Stomach (tissue), 8 donors: ENCODE measurements at regions not wholly inside any gene's neighbourhood (a gene's known extent, or its start where the extent isn't known, plus 50 kb on each side); places are given as distances from the start of the nearest gene placed in this dataset.

Experiments used
- DNase-seq, 2 donors: peaks; one replicate each; pipeline versions ENCODE4 v3.0.0 to v3.0.0-alpha.2; 2013 to 2019
- H3K27ac ChIP-seq, 5 donors: fragments of 200-600 bp in 4 of 5; sonication (generic) in 4 of 5; one replicate each; pipeline ENCODE4 v1.5.1; 2013 to 2019; ENCODE audit warnings: mild to moderate bottlenecking in 1 of 5, moderate library complexity in 1 of 5
- H3K27me3 ChIP-seq, 3 donors: fragments of 200-600 bp; sonication (generic); one replicate each; pipeline ENCODE4 v1.5.1; 2017 to 2019; ENCODE audit warnings: mixed run types in 1 of 3
- H3K36me3 ChIP-seq, 4 donors: fragments of 200-600 bp; sonication (generic); 1 replicate in 3 of 4; 2 replicates in 1 of 4; pipeline ENCODE4 v1.5.1; 2016 to 2019
- H3K4me1 ChIP-seq, 4 donors: fragments of 200-600 bp; sonication (generic); one replicate each; pipeline ENCODE4 v1.5.1; 2016 to 2019
- H3K4me3 ChIP-seq, 4 donors: fragments of 200-600 bp; sonication (generic) in 3 of 4; one replicate each; pipeline ENCODE4 v1.5.1; 2016 to 2019; ENCODE audit warnings: mild to moderate bottlenecking in 1 of 4
- H3K9me3 ChIP-seq, 4 donors: fragments of 200-600 bp; sonication (generic); one replicate each; pipeline ENCODE4 v1.5.1; 2016 to 2019
- CTCF ChIP-seq, 7 experiments: fragments of 450-650 bp in 4 of 7; fragments of 200-600 bp in 3 of 7; sonication (generic) in 3 of 7; IDR thresholded peaks; one replicate each; pipeline ENCODE4 v1.5.1; 2016 to 2019; ENCODE audit warnings: antibody characterized with exemption in 7 of 7, control low read depth in 2 of 7, mild to moderate bottlenecking in 1 of 7
- EP300 ChIP-seq: sonication (generic); formaldehyde crosslinking; IDR thresholded peaks from one replicate; pipeline ENCODE4 v1.6.1; 2017; ENCODE audit warnings: antibody characterized with exemption
- POLR2A ChIP-seq, 4 donors: fragments of 450-650 bp; IDR thresholded peaks; one replicate each; pipeline ENCODE4 v1.6.1; 2016; ENCODE audit warnings: antibody characterized with exemption in 4 of 4, control low read depth in 2 of 4, mild to moderate bottlenecking in 1 of 4, moderate library complexity in 1 of 4
- POLR2AphosphoS5 ChIP-seq, 3 donors: sonication (generic); formaldehyde crosslinking; IDR thresholded peaks; one replicate each; pipeline ENCODE4 v1.6.1; 2016; ENCODE audit warnings: antibody characterized with exemption in 3 of 3
- WGBS, 5 donors: extraction: QIAGEN DNeasy Blood & Tissue Kit in 3 of 5; methylation state at CpG; one replicate each; pipeline versions ENCODE4 v1.1.5 to v1.1.7; 2013 to 2018; 5-methylcytosine and 5-hydroxymethylcytosine counted together
- intact Hi-C: fragments of 100-400 bp; cut with DNase I; formaldehyde crosslinking; loops from one replicate; pipeline ENCODE4 v1.15.1; 2023; ENCODE audit warnings: low total_unique reads
- donor health status: healthy with polysubstance abuse.
- donor health status: Bipolar disorder and iron deficiency.
- donor health status: healthy.

- Histone ChIP-seq H3K36me3 (no peaks in the 10 kb centered on the region), H3K9me3 (peaks cover 0 to 13% (median 2%) of the 10 kb centered on the region in 4 donors), H3K27ac (no peak overlapping the region), H3K4me1 (peaks cover 6 to 16% (median 14%) of the 10 kb centered on the region in 4 donors), H3K4me3 (no peak overlapping the region), H3K27me3 (peaks cover 0 to 19% (median 0%) of the 10 kb centered on the region in 3 donors)
- no peak for TF ChIP-seq CTCF (IDR thresholded peaks at IDR 0.05)
- TF ChIP-seq POLR2AphosphoS5 (IDR thresholded peaks at IDR 0.05): no peak
- no peak for TF ChIP-seq POLR2A (IDR thresholded peaks at IDR 0.05)
- TF ChIP-seq EP300: no peak
- DNase-seq: no peak
- intact Hi-C loops: no loop called here
- WGBS, 5 donors: 78 to 92% (median 88%) methylated on average over 8 of the region's 8 CpGs
These were observed 481.0 kb downstream of the BCOR start for GRCh38 chrX:39616731-39617130.

GRCh38 chrX:39618178-39618577, 479.6 kb downstream of the BCOR start:
- WGBS, 5 donors: 89 to 100% (median 97%) methylated on average over 1 of the region's 1 CpG
- TF ChIP-seq EP300: no peak
- no peak for TF ChIP-seq POLR2A (IDR thresholded peaks at IDR 0.05)
- TF ChIP-seq POLR2AphosphoS5 (IDR thresholded peaks at IDR 0.05): no peak
- TF ChIP-seq CTCF (IDR thresholded peaks at IDR 0.05): no peak

GRCh38 chrX:39619182-39620009, 478.4 kb downstream of the BCOR start:
- peak; percentile 39 to 64 for DNase-seq
- peak in 1 of 3 donors; percentile 29 for TF ChIP-seq POLR2AphosphoS5 (IDR thresholded peaks at IDR 0.05)
- TF ChIP-seq CTCF (IDR thresholded peaks at IDR 0.05): no peak
- no peaks in the 10 kb centered on the region for H3K36me3 ChIP-seq
- no peak overlapping the region for H3K4me3 ChIP-seq
- intact Hi-C loops: no loop called here
- H3K27me3 ChIP-seq: peaks cover 0 to 7% (median 0%) of the 10 kb centered on the region in 3 donors
- H3K27ac ChIP-seq: no peak overlapping the region
- WGBS, 5 donors: 33 to 56% (median 41%) methylated on average over 7 of the region's 7 CpGs
- H3K4me1 ChIP-seq: peaks cover 0 to 6% (median 1%) of the 10 kb centered on the region in 4 donors
- H3K9me3 ChIP-seq: peaks cover 0 to 28% (median 10%) of the 10 kb centered on the region in 4 donors

More at GRCh38 chrX:39618178-39618577, 479.6 kb downstream of the BCOR start:
- H3K27me3 ChIP-seq: peaks cover 0 to 19% (median 0%) of the 10 kb centered on the region in 3 donors
- peaks cover 0 to 17% (median 7%) of the 10 kb centered on the region in 4 donors for H3K9me3 ChIP-seq
- no peaks in the 10 kb centered on the region for H3K36me3 ChIP-seq
- intact Hi-C loops: no loop called here
- H3K4me1 ChIP-seq: peaks cover 6 to 15% (median 13%) of the 10 kb centered on the region in 4 donors
- no peak for DNase-seq
- H3K4me3 ChIP-seq: no peak overlapping the region
- H3K27ac ChIP-seq: no peak overlapping the region

GRCh38 chrX:39624166-39624565, 473.6 kb downstream of the BCOR start:
- peaks cover 0 to 29% (median 7%) of the 10 kb centered on the region in 4 donors for H3K9me3 ChIP-seq
- H3K4me3 ChIP-seq: no peak overlapping the region
- no peaks in the 10 kb centered on the region for H3K36me3 ChIP-seq
- peaks cover 0 to 4% (median 0%) of the 10 kb centered on the region in 4 donors for H3K4me1 ChIP-seq
- peaks cover 0 to 3% (median 0%) of the 10 kb centered on the region in 3 donors for H3K27me3 ChIP-seq
- no peak overlapping the region for H3K27ac ChIP-seq
- no peak for DNase-seq
- TF ChIP-seq POLR2AphosphoS5 (IDR thresholded peaks at IDR 0.05): no peak
- no peak for TF ChIP-seq EP300
- TF ChIP-seq POLR2A (IDR thresholded peaks at IDR 0.05): no peak
- no peak for TF ChIP-seq CTCF (IDR thresholded peaks at IDR 0.05)
- intact Hi-C loops: no loop called here
- WGBS, 5 donors: 34 to 57% (median 40%) methylated on average over 3 to 4 of the region's 4 CpGs
